ENCODE measurements at regions not wholly inside any gene's neighbourhood (a gene's known extent, or its start where the extent isn't known, plus 50 kb on each side); places are given as distances from the start of the nearest gene placed in this dataset.
A peak's percentile ranks its signal among the peaks of the same experiment; 100 is the strongest.

- TF ChIP-seq CTCF (IDR thresholded peaks at IDR 0.05; ENCODE audit: control extremely low read depth in 1 of 3, insufficient read depth in 1 of 3, low read depth in 1 of 3, low read length in 3 of 3) (peak; percentile 40 to 81 (median 77)), SIRT6 (IDR thresholded peaks at IDR 0.05; ENCODE audit: low read length) (no peak)
Measured at GRCh38 chr2:57497489-57498096, 549.0 kb upstream of the VRK2 start (continued).

Data from H1 (cell line).